Cardiac muscle cell (in vitro differentiated cells and primary cell): ENCODE measurements at regions not wholly inside any gene's neighbourhood (a gene's known extent, or its start where the extent isn't known, plus 50 kb on each side); places are given as distances from the start of the nearest gene placed in this dataset.
A peak's percentile ranks its signal among the peaks of the same experiment; 100 is the strongest.

Experiments
- DNase-seq, 2 donors: peaks; one replicate each; pipeline versions ENCODE4 v3.0.0 to v3.0.0-alpha.2; 2010 to 2017; ENCODE audit warnings: low read depth in 1 of 2, low spot score in 1 of 2
- H3K27ac ChIP-seq: fragments of 200-600 bp; sonication (generic); 2 replicates; pipeline ENCODE4 v1.5.1; 2016
- H3K27me3 ChIP-seq: fragments of 200-600 bp; sonication (generic); 2 replicates; pipeline ENCODE4 v1.6.0; 2016; ENCODE audit warnings: control low read depth
- H3K36me3 ChIP-seq: fragments of 200-600 bp; sonication (generic); 2 replicates; pipeline ENCODE4 v1.5.1; 2016; ENCODE audit warnings: control low read depth
- H3K4me1 ChIP-seq: fragments of 200-600 bp; sonication (generic); 2 replicates; pipeline ENCODE4 v1.8.1; 2017; ENCODE audit warnings: low read depth, mild to moderate bottlenecking, mixed run types
- H3K4me3 ChIP-seq: fragments of 200-600 bp; sonication (generic); 2 replicates; pipeline ENCODE4 v1.5.1; 2016; ENCODE audit warnings: mild to moderate bottlenecking
- H3K9me3 ChIP-seq: fragments of 200-600 bp; sonication (generic); 2 replicates; pipeline ENCODE4 v1.5.1; 2017; ENCODE audit warnings: low read depth, mild to moderate bottlenecking, control low read depth
- TF ChIP-seq, protein P1 (sequence below): IDR thresholded peaks from 2 replicates; pipeline ENCODE4 v1.5.1; 2012; ENCODE audit warnings: low read depth, mild to moderate bottlenecking, low read length

GRCh38 chr13:76683168-76683567 is 203.0 kb downstream of the KCTD12 start:
- TF ChIP-seq, protein P1, sequence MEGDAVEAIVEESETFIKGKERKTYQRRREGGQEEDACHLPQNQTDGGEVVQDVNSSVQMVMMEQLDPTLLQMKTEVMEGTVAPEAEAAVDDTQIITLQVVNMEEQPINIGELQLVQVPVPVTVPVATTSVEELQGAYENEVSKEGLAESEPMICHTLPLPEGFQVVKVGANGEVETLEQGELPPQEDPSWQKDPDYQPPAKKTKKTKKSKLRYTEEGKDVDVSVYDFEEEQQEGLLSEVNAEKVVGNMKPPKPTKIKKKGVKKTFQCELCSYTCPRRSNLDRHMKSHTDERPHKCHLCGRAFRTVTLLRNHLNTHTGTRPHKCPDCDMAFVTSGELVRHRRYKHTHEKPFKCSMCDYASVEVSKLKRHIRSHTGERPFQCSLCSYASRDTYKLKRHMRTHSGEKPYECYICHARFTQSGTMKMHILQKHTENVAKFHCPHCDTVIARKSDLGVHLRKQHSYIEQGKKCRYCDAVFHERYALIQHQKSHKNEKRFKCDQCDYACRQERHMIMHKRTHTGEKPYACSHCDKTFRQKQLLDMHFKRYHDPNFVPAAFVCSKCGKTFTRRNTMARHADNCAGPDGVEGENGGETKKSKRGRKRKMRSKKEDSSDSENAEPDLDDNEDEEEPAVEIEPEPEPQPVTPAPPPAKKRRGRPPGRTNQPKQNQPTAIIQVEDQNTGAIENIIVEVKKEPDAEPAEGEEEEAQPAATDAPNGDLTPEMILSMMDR: no peak
- DNase-seq: no peak
- H3K27me3 ChIP-seq: no peaks in the 10 kb centered on the region
- H3K4me3 ChIP-seq: no peak overlapping the region
- H3K4me1 ChIP-seq: peaks cover 10% of the 10 kb centered on the region
- no peaks in the 10 kb centered on the region for H3K9me3 ChIP-seq
- no peak overlapping the region for H3K27ac ChIP-seq
- H3K36me3 ChIP-seq: no peaks in the 10 kb centered on the region

GRCh38 chr13:76680112-76680511 is 206.1 kb downstream of the KCTD12 start:
- no peaks in the 10 kb centered on the region for H3K9me3 ChIP-seq
- no peaks in the 10 kb centered on the region for H3K27me3 ChIP-seq
- H3K36me3 ChIP-seq: no peaks in the 10 kb centered on the region
- no peak overlapping the region for H3K27ac ChIP-seq
- DNase-seq: no peak
- TF ChIP-seq, protein P1: no peak
- H3K4me1 ChIP-seq: peaks cover 10% of the 10 kb centered on the region
- no peak overlapping the region for H3K4me3 ChIP-seq

DNA sequence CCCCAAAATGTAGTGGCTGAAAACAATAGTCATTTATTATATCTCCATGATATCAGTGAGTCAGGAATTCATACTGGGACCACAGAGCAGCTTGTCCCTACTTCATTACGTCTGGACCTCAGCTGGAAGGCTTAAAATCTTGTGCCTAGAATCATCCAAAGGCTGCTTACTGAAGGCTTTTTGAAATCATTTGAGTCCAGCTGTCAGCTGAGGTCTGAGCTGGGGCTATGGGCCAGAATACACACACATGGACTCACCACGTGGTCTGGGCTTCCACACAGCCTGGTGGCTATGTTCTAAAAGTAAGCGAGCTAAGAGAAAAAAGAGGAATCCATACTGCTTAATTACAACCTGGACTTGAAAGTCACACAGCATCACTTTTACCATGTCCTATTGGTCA is 209.2 kb downstream of the KCTD12 start:
- no peaks in the 10 kb centered on the region for H3K36me3 ChIP-seq
- TF ChIP-seq, protein P1: no peak
- peak in 1 of 2 donors; percentile 85 for DNase-seq
- no peaks in the 10 kb centered on the region for H3K27me3 ChIP-seq
- no peak overlapping the region for H3K27ac ChIP-seq
- no peaks in the 10 kb centered on the region for H3K4me1 ChIP-seq
- no peak overlapping the region for H3K4me3 ChIP-seq
- no peaks in the 10 kb centered on the region for H3K9me3 ChIP-seq

GRCh38 chr13:76672420-76672819 is 213.8 kb downstream of the KCTD12 start:
- Histone ChIP-seq H3K4me1 (peaks cover 3% of the 10 kb centered on the region), H3K36me3 (no peaks in the 10 kb centered on the region), H3K9me3 (no peaks in the 10 kb centered on the region), H3K27me3 (no peaks in the 10 kb centered on the region), H3K4me3 (no peak overlapping the region), H3K27ac (no peak overlapping the region)
- TF ChIP-seq, protein P1: no peak
- DNase-seq: peak in 1 of 2 donors; percentile 55

GRCh38 chr13:76668716-76669115 is 217.5 kb downstream of the KCTD12 start:
- Histone ChIP-seq H3K27ac (no peak overlapping the region), H3K9me3 (no peaks in the 10 kb centered on the region), H3K4me3 (no peak overlapping the region), H3K4me1 (peaks cover 3% of the 10 kb centered on the region), H3K27me3 (no peaks in the 10 kb centered on the region), H3K36me3 (no peaks in the 10 kb centered on the region)
- DNase-seq: no peak
- TF ChIP-seq, protein P1: no peak

DNA sequence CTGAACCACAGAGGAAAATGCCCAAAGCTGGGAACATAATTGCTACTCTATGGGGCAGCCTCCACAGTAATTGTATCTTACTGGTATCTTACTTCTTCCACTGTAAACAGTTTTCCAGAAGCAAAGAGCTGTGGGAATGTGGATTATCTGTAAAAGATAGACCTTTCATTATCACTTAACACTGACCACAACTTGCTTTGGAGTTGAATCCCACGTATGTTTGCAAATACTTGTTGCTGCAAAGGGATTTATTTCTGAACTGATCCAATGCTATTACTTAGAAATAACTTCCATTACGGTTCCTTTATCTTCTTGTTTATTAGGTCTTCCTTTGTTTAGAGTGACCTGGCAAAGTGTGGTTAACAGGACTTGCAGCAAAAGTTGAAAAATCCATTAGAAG is 218.1 kb downstream of the KCTD12 start:
- no peaks in the 10 kb centered on the region for H3K9me3 ChIP-seq
- H3K27me3 ChIP-seq: no peaks in the 10 kb centered on the region
- no peak for DNase-seq
- no peak overlapping the region for H3K4me3 ChIP-seq
- H3K36me3 ChIP-seq: no peaks in the 10 kb centered on the region
- H3K4me1 ChIP-seq: peaks cover 3% of the 10 kb centered on the region
- H3K27ac ChIP-seq: no peak overlapping the region
- TF ChIP-seq, protein P1: no peak
